ENCODE measurements at regions not wholly inside any gene's neighbourhood (a gene's known extent, or its start where the extent isn't known, plus 50 kb on each side); places are given as distances from the start of the nearest gene placed in this dataset.
"Not testable (repeated sequence)": the region's sequence is repeated elsewhere in the genome, so short reads cannot be mapped to it uniquely, and the experiment has no call there.

GRCh38 chr1:145500251-145500650, 74.8 kb upstream of the NBPF20 start:
- not testable (repeated sequence) for TF ChIP-seq CTCF (conservative IDR thresholded peaks at IDR 0.05; ENCODE audit: low read length); EZH2phosphoT487 (IDR thresholded peaks at IDR 0.05; ENCODE audit: borderline replicate concordance)

Data from Loucy (cell line).